Right lobe of liver (tissue), 6 donors: ENCODE measurements at regions not wholly inside any gene's neighbourhood (a gene's known extent, or its start where the extent isn't known, plus 50 kb on each side); places are given as distances from the start of the nearest gene placed in this dataset.

Experiments
- ATAC-seq, 4 donors: fragments of 200-7000 bp; cut with Tn5 transposase; one replicate each; pipeline ENCODE4 v1.9.1; 2020; ENCODE audit warnings: mild to moderate bottlenecking in 4 of 4, moderate library complexity in 4 of 4
- DNase-seq, 3 donors: peaks; one replicate each; pipeline ENCODE4 v3.0.0-alpha.2; 2020
- H3K27ac ChIP-seq, 3 donors: fragments of 200-600 bp; one replicate each; pipeline ENCODE4 v1.8.0; 2022
- H3K27me3 ChIP-seq, 2 donors: fragments of 200-600 bp; one replicate each; pipeline ENCODE4 v1.8.0; 2022
- H3K36me3 ChIP-seq, 4 donors: fragments of 200-600 bp; sonication (generic) in 1 of 4; one replicate each; pipeline versions ENCODE4 v1.5.1 to v1.8.0; 2017 to 2022; ENCODE audit warnings: control low read depth in 1 of 4
- H3K4me1 ChIP-seq, 4 donors: fragments of 200-600 bp; sonication (generic) in 1 of 4; one replicate each; pipeline versions ENCODE4 v1.5.1 to v1.8.0; 2017 to 2022; ENCODE audit warnings: control low read depth in 1 of 4
- H3K4me3 ChIP-seq, 3 donors: fragments of 200-600 bp; one replicate each; pipeline ENCODE4 v1.8.0; 2022
- H3K9me3 ChIP-seq, 4 donors: fragments of 200-600 bp; sonication (generic) in 1 of 4; one replicate each; pipeline versions ENCODE4 v1.5.1 to v1.8.0; 2017 to 2022; ENCODE audit warnings: control low read depth in 1 of 4
- CTCF ChIP-seq, 4 donors: fragments of 200-600 bp in 3 of 4; fragments of 450-650 bp in 1 of 4; IDR thresholded peaks; one replicate each; pipeline versions ENCODE4 v1.5.1 to v1.8.0; 2016 to 2022; ENCODE audit warnings: antibody characterized with exemption in 4 of 4, mild to moderate bottlenecking in 2 of 4
- POLR2A ChIP-seq: fragments of 450-650 bp; IDR thresholded peaks from one replicate; pipeline ENCODE4 v1.6.1; 2017; ENCODE audit warnings: antibody characterized with exemption, mild to moderate bottlenecking
- WGBS: methylation state at CpG from one replicate; pipeline ENCODE4 v1.1.6; 2018; ENCODE audit warnings: low coverage, low lambda C conversion rate; ENCODE audit not compliant: insufficient coverage; ENCODE audit errors: missing lambda C conversion rate; 5-methylcytosine and 5-hydroxymethylcytosine counted together
- intact Hi-C, 2 donors: fragments of 100-400 bp; cut with DNase I; formaldehyde crosslinking; loops; one replicate each; pipeline versions ENCODE4 v1.11.2 to v1.14.1; 2022
- donor health status: DM: no; HTN: yes; CAD: no.
- donor health status: DM: no; HTN: no; CAD: no.
- donor health status: DM: no; HTN: no; CAD: no.
- donor health status: DM: no; HTN: yes; CAD: no.
- donor health status: DM: no; HTN: yes; CAD: no.

DNA sequence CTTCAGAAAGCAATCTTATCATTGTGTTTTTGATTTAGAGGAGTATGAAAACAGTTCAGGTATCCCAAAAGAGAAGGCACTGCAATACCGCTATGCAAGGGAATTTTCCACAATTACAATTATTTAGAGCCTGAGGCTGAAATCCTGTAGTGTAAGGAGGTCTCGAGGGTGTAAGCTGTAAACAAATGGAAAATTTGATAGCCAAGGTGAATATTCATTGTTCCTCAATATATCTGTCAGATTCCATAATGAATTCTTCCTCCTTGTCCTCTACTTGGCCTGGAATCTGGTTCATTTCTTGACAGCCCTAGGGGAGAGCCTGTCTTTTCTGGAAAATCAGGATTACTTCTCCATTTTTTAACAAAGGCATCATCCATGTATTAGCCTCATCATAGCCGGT is 63.1 kb upstream of the SMARCA2 start:
- Histone ChIP-seq H3K27ac (peak overlapping the region in 1 of 3 donors; percentile 7), H3K4me3 (no peak overlapping the region), H3K4me1 (peaks cover 0 to 27% (median 5%) of the 10 kb centered on the region in 4 donors), H3K9me3 (no peaks in the 10 kb centered on the region), H3K36me3 (no peaks in the 10 kb centered on the region), H3K27me3 (no peaks in the 10 kb centered on the region)
- 94% methylated on average over 3 of the region's 3 CpGs for WGBS
- no peak for ATAC-seq
- DNase-seq: no peak
- TF ChIP-seq POLR2A: no peak
- no peak for TF ChIP-seq CTCF (IDR thresholded peaks at IDR 0.05)
- intact Hi-C loops: no loop called here

- Histone ChIP-seq H3K4me1 (peaks cover 0 to 27% (median 5%) of the 10 kb centered on the region in 4 donors), H3K27ac (no peak overlapping the region), H3K4me3 (no peak overlapping the region), H3K27me3 (no peaks in the 10 kb centered on the region), H3K9me3 (no peaks in the 10 kb centered on the region), H3K36me3 (no peaks in the 10 kb centered on the region)
- intact Hi-C loops: no loop called here
- ATAC-seq (peak in 2 of 4 donors; percentile 33 to 60), DNase-seq (no peak)
- 34% methylated on average over 2 of the region's 2 CpGs for WGBS
- TF ChIP-seq CTCF (IDR thresholded peaks at IDR 0.05) (no peak), POLR2A (no peak)
These were observed 60.9 kb upstream of the SMARCA2 start for GRCh38 chr9:1954238-1954637.

- no peaks in the 10 kb centered on the region for H3K27me3 ChIP-seq
- WGBS: 73% methylated on average over 1 of the region's 1 CpG
- DNase-seq (no peak), ATAC-seq (peak in 2 of 4 donors; percentile 24 to 44)
- no peak overlapping the region for H3K4me3 ChIP-seq
- intact Hi-C loops: no loop called here
- peaks cover 0 to 10% (median 0%) of the 10 kb centered on the region in 4 donors for H3K4me1 ChIP-seq
- TF ChIP-seq CTCF (IDR thresholded peaks at IDR 0.05) (no peak), POLR2A (no peak)
- H3K27ac ChIP-seq: no peak overlapping the region
- H3K9me3 ChIP-seq: no peaks in the 10 kb centered on the region
- H3K36me3 ChIP-seq: no peaks in the 10 kb centered on the region
These were observed 58.2 kb upstream of the SMARCA2 start for GRCh38 chr9:1956958-1957357.

- ATAC-seq: no peak
- H3K4me3 ChIP-seq: no peak overlapping the region
- H3K9me3 ChIP-seq: no peaks in the 10 kb centered on the region
- WGBS: 96% methylated on average over 2 of the region's 2 CpGs
- no peak for DNase-seq
- no peaks in the 10 kb centered on the region for H3K27me3 ChIP-seq
- intact Hi-C loops: no loop called here
- H3K27ac ChIP-seq: no peak overlapping the region
- peaks cover 0 to 9% (median 0%) of the 10 kb centered on the region in 4 donors for H3K4me1 ChIP-seq
- TF ChIP-seq CTCF (IDR thresholded peaks at IDR 0.05) (no peak), POLR2A (no peak)
- no peaks in the 10 kb centered on the region for H3K36me3 ChIP-seq
These were observed 57.3 kb upstream of the SMARCA2 start for GRCh38 chr9:1957856-1958255.

DNA sequence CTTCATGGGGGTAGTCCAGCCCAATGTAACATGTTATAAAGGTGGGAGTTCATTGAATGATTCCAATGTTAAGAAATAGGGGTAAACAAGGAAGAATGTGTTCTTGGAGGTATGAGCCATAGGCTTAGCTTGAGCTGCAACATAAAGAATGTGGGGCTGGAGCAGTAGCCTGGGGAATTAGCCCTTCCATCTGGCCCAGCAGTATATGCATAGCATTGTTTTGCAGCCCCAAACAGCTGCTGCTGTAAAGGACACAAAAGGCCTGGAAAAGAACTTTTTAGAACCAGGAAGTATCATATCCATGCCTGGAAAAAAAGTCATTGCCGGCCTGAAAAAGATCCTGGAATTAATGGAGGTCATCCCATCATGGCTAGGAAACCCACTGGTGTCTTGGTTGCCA is 55.8 kb upstream of the SMARCA2 start:
- Histone ChIP-seq H3K9me3 (no peaks in the 10 kb centered on the region), H3K27me3 (no peaks in the 10 kb centered on the region), H3K27ac (no peak overlapping the region), H3K4me3 (no peak overlapping the region), H3K36me3 (no peaks in the 10 kb centered on the region), H3K4me1 (peaks cover 0 to 7% (median 0%) of the 10 kb centered on the region in 4 donors)
- TF ChIP-seq CTCF (IDR thresholded peaks at IDR 0.05): no peak
- TF ChIP-seq POLR2A: no peak
- DNase-seq: no peak
- no CpG with 5 or more reads among the region's 1 CpG for WGBS
- no peak for ATAC-seq
- intact Hi-C loops: no loop called here
